HG03045 (cell line): ENCODE measurements at regions not wholly inside any gene's neighbourhood (a gene's known extent, or its start where the extent isn't known, plus 50 kb on each side); places are given as distances from the start of the nearest gene placed in this dataset.
A peak's percentile ranks its signal among the peaks of the same experiment; 100 is the strongest.

ENCODE experiments used
- ATAC-seq: cut with Tn5 transposase; IDR thresholded peaks from one replicate; pipeline ENCODE4 v1.9.1; 2021; ENCODE audit warnings: mild to moderate bottlenecking, moderate library complexity; ENCODE audit not compliant: unreplicated experiment

- no peak for ATAC-seq
These were observed 218.2 kb upstream of the ADGRL2 start for GRCh38 chr1:81582467-81582986.

- ATAC-seq: no peak
These were observed 221.9 kb upstream of the ADGRL2 start for GRCh38 chr1:81578867-81579266.

- no peak for ATAC-seq
These were observed 223.6 kb upstream of the ADGRL2 start for GRCh38 chr1:81577004-81577697.

GRCh38 chr1:81574408-81574807 is 226.3 kb upstream of the ADGRL2 start:
- no peak for ATAC-seq

- no peak for ATAC-seq
These were observed 227.3 kb upstream of the ADGRL2 start for GRCh38 chr1:81573458-81573857.

GRCh38 chr1:81571946-81572345 is 228.8 kb upstream of the ADGRL2 start:
- ATAC-seq: no peak

GRCh38 chr1:81569761-81570160 is 231.0 kb upstream of the ADGRL2 start:
- no peak for ATAC-seq

GRCh38 chr1:81563632-81564031 is 237.1 kb upstream of the ADGRL2 start:
- ATAC-seq: no peak

- no peak for ATAC-seq
These were observed 237.8 kb upstream of the ADGRL2 start for GRCh38 chr1:81562934-81563333.

- ATAC-seq: no peak
These were observed 240.1 kb upstream of the ADGRL2 start for GRCh38 chr1:81560629-81561028.

- ATAC-seq: no peak
These were observed 240.9 kb upstream of the ADGRL2 start for GRCh38 chr1:81559662-81560350.

GRCh38 chr1:81558291-81559076 is 242.2 kb upstream of the ADGRL2 start:
- no peak for ATAC-seq

- ATAC-seq: no peak
These were observed 243.8 kb upstream of the ADGRL2 start for GRCh38 chr1:81556968-81557367.

GRCh38 chr1:81554534-81554933 is 246.2 kb upstream of the ADGRL2 start:
- ATAC-seq: no peak

- no peak for ATAC-seq
These were observed 246.6 kb upstream of the ADGRL2 start for GRCh38 chr1:81554108-81554507.

GRCh38 chr1:81553503-81553902 is 247.2 kb upstream of the ADGRL2 start:
- no peak for ATAC-seq

GRCh38 chr1:81551946-81552345 is 248.8 kb upstream of the ADGRL2 start:
- no peak for ATAC-seq

GRCh38 chr1:81550753-81551152 is 250.0 kb upstream of the ADGRL2 start:
- no peak for ATAC-seq

- ATAC-seq: peak; percentile 63
These were observed 251.1 kb upstream of the ADGRL2 start for GRCh38 chr1:81549588-81550127.

GRCh38 chr1:81548918-81549587 is 251.7 kb upstream of the ADGRL2 start:
- peak; percentile 36 for ATAC-seq

- peak; percentile 74 for ATAC-seq
These were observed 252.8 kb upstream of the ADGRL2 start for GRCh38 chr1:81547912-81548303.
